Dermis blood vessel endothelial cell (primary cell): ENCODE measurements at regions not wholly inside any gene's neighbourhood (a gene's known extent, or its start where the extent isn't known, plus 50 kb on each side); places are given as distances from the start of the nearest gene placed in this dataset.
"Not testable (repeated sequence)": the region's sequence is repeated elsewhere in the genome, so short reads cannot be mapped to it uniquely, and the experiment has no call there.

Experiments
- DNase-seq: peaks from one replicate; pipeline ENCODE4 v3.0.0; 2010

GRCh38 chr9:67635067-67635466 lies 223.7 kb upstream of the ANKRD20A1 start:
- not testable (repeated sequence) for DNase-seq

GRCh38 chr9:67611900-67612299 lies 246.8 kb upstream of the ANKRD20A1 start:
- not testable (repeated sequence) for DNase-seq

- DNase-seq, result not testable (repeated sequence)
Measured at GRCh38 chr9:67609872-67610271, 248.9 kb upstream of the ANKRD20A1 start.

- DNase-seq, result not testable (repeated sequence)
Measured at GRCh38 chr9:67609435-67609834, 249.3 kb upstream of the ANKRD20A1 start.

GRCh38 chr9:67605113-67605512 lies 253.6 kb upstream of the ANKRD20A1 start:
- not testable (repeated sequence) for DNase-seq

GRCh38 chr9:67603609-67604008 lies 255.1 kb upstream of the ANKRD20A1 start:
- not testable (repeated sequence) for DNase-seq

- DNase-seq, result not testable (repeated sequence)
Measured at GRCh38 chr9:67592424-67592823, 266.3 kb upstream of the ANKRD20A1 start.

GRCh38 chr9:67555874-67556273 lies 302.9 kb upstream of the ANKRD20A1 start:
- DNase-seq, result not testable (repeated sequence)

- not testable (repeated sequence) for DNase-seq
Measured at GRCh38 chr9:67550044-67550443, 308.7 kb upstream of the ANKRD20A1 start.

- not testable (repeated sequence) for DNase-seq
Measured at GRCh38 chr9:67529834-67530233, 328.9 kb upstream of the ANKRD20A1 start.

GRCh38 chr9:67516938-67517337 lies 341.8 kb upstream of the ANKRD20A1 start:
- DNase-seq, result not testable (repeated sequence)

- not testable (repeated sequence) for DNase-seq
Measured at GRCh38 chr9:67514587-67514986, 344.1 kb upstream of the ANKRD20A1 start.

GRCh38 chr9:67503728-67504369 lies 354.9 kb upstream of the ANKRD20A1 start:
- DNase-seq, result not testable (repeated sequence)

GRCh38 chr9:67492028-67492427 lies 366.7 kb upstream of the ANKRD20A1 start:
- DNase-seq, result not testable (repeated sequence)

- not testable (repeated sequence) for DNase-seq
Measured at GRCh38 chr9:67477465-67477864, 381.3 kb upstream of the ANKRD20A1 start.

GRCh38 chr9:67470739-67471138 lies 388.0 kb upstream of the ANKRD20A1 start:
- DNase-seq, result not testable (repeated sequence)

- not testable (repeated sequence) for DNase-seq
Measured at GRCh38 chr9:67468326-67468725, 390.4 kb upstream of the ANKRD20A1 start.

GRCh38 chr9:67461796-67462757 lies 396.7 kb upstream of the ANKRD20A1 start:
- DNase-seq, result not testable (repeated sequence)

- DNase-seq, result not testable (repeated sequence)
Measured at GRCh38 chr9:67452941-67453340, 405.8 kb upstream of the ANKRD20A1 start.

GRCh38 chr9:67442313-67442712 lies 416.4 kb upstream of the ANKRD20A1 start:
- DNase-seq, result not testable (repeated sequence)

GRCh38 chr9:67437011-67437410 lies 421.7 kb upstream of the ANKRD20A1 start:
- not testable (repeated sequence) for DNase-seq

GRCh38 chr9:67424881-67425280 lies 432.5 kb upstream of the SPATA31A3 start:
- not testable (repeated sequence) for DNase-seq

GRCh38 chr9:67423049-67423728 lies 430.8 kb upstream of the SPATA31A3 start:
- not testable (repeated sequence) for DNase-seq
